PFSK-1 (cell line): ENCODE measurements at regions not wholly inside any gene's neighbourhood (a gene's known extent, or its start where the extent isn't known, plus 50 kb on each side); places are given as distances from the start of the nearest gene placed in this dataset.

Experiments used
- REST ChIP-seq, 2 experiments: IDR thresholded peaks; 2 replicates each; pipeline versions ENCODE4 v1.6.1 to v1.8.0; 2011 to 2012; ENCODE audit warnings: low read depth in 2 of 2, low read length in 2 of 2, control low read depth in 1 of 2, inconsistent platforms in 1 of 2, mild to moderate bottlenecking in 1 of 2, moderate library complexity in 1 of 2; ENCODE audit not compliant: insufficient read depth in 1 of 2
- SIN3A ChIP-seq: IDR thresholded peaks from 2 replicates; pipeline ENCODE4 v1.6.1; 2012; ENCODE audit warnings: mild to moderate bottlenecking, low read length, moderate library complexity, borderline replicate concordance; ENCODE audit not compliant: insufficient read depth
- TAF1 ChIP-seq: IDR thresholded peaks from 2 replicates; pipeline ENCODE4 v1.6.1; 2012; ENCODE audit warnings: low read length, control low read depth, borderline replicate concordance; ENCODE audit not compliant: insufficient read depth

DNA sequence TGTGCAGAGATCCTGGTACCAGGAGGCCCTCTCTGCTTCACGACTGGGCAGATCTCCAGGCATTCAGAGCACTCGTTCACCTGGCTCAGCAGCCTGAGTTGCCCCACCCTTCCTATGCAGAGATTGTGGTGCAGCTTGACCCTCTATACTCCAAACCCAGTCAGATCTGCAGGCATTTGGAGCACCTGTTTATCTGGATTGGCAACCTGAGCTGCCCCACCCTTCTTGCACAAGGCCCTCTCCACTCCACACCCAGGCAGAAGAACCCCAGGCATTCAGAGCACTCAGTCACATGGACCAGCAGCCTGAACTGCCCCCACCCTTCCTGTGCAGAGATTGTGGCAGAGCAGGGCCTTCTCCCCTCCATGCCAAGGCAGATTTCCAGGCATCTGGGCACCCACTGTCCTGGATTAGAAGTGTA, 88.4 kb upstream of the CDH5 start:
- TF ChIP-seq REST (IDR thresholded peaks at IDR 0.05; ENCODE audit: insufficient read depth in 1 of 2, low read depth in 2 of 2, low read length in 2 of 2), result no peak
- TF ChIP-seq SIN3A, result no peak
- no peak for TF ChIP-seq TAF1
